PC-9 (cell line): ENCODE measurements at regions not wholly inside any gene's neighbourhood (a gene's known extent, or its start where the extent isn't known, plus 50 kb on each side); places are given as distances from the start of the nearest gene placed in this dataset.

Experiments used
- BruUV-seq: library from RNA; stranded (reverse); fragments of 400-500 nt; replicated peaks from 2 replicates; lab custom pipeline; 2021; lab: Mats Ljungman, UMichigan
- CTCF ChIA-PET: fragments of 300-600 bp; sonication (Branson Sonifier 250); formaldehyde crosslinking; loops from one replicate; lab custom pipeline; 2022; ENCODE audit warnings: antibody characterized with exemption; lab: Charles Lee
- POLR2A ChIA-PET: fragments of 300-600 bp; sonication (Branson Sonifier 250); formaldehyde crosslinking; loops from one replicate; lab custom pipeline; 2022; ENCODE audit warnings: antibody characterized with exemption; ENCODE audit not compliant: unreplicated experiment; lab: Charles Lee
- DNase-seq, 2 experiments: peaks; one replicate each; pipeline versions ENCODE4 v3.0.0 to v3.0.0-alpha.2; 2015 to 2022; ENCODE audit warnings: mixed read lengths in 1 of 2
- H2AFZ ChIP-seq: fragments of 200-600 bp; sonication (generic); 2 replicates; pipeline ENCODE4 v1.8.1; 2017; ENCODE audit warnings: antibody characterized with exemption
- H3F3A ChIP-seq: fragments of 200-600 bp; sonication (generic); 2 replicates; pipeline ENCODE4 v1.8.1; 2017; ENCODE audit warnings: antibody characterized with exemption, mild to moderate bottlenecking, low read depth; ENCODE audit not compliant: insufficient read depth
- H3K27ac ChIP-seq: fragments of 200-600 bp; sonication (generic); 2 replicates; pipeline ENCODE4 v1.6.1; 2016; ENCODE audit warnings: mixed run types
- H3K27me3 ChIP-seq: fragments of 200-600 bp; sonication (generic); 2 replicates; pipeline ENCODE4 v1.6.1; 2016; ENCODE audit warnings: low read depth, mixed run types; ENCODE audit not compliant: insufficient read depth
- H3K36me3 ChIP-seq: fragments of 200-600 bp; sonication (generic); 2 replicates; pipeline ENCODE4 v1.6.1; 2016; ENCODE audit warnings: low read depth, mixed run types
- H3K4me1 ChIP-seq: fragments of 200-600 bp; sonication (generic); replicated peaks from 2 replicates; pipeline ENCODE4 v1.6.1; 2016; ENCODE audit warnings: mixed run types; ENCODE audit not compliant: insufficient read depth
- H3K4me2 ChIP-seq: fragments of 200-600 bp; sonication (generic); 2 replicates; pipeline ENCODE4 v1.6.1; 2017; ENCODE audit warnings: mixed run types
- H3K4me3 ChIP-seq: fragments of 200-600 bp; sonication (generic); 2 replicates; pipeline ENCODE4 v1.6.1; 2016; ENCODE audit warnings: mixed run types
- H3K79me2 ChIP-seq: fragments of 200-600 bp; sonication (generic); 2 replicates; pipeline ENCODE4 v1.6.1; 2017; ENCODE audit warnings: low read depth, mixed run types
- H3K9me2 ChIP-seq: fragments of 200-600 bp; sonication (generic); 2 replicates; pipeline ENCODE4 v1.8.1; 2017; ENCODE audit warnings: mild to moderate bottlenecking; ENCODE audit not compliant: insufficient read depth
- H3K9me3 ChIP-seq: fragments of 200-600 bp; sonication (generic); 2 replicates; pipeline ENCODE4 v1.8.1; 2016; ENCODE audit warnings: low read depth; ENCODE audit not compliant: insufficient read depth
- H4K20me1 ChIP-seq: fragments of 200-600 bp; sonication (generic); 2 replicates; pipeline ENCODE4 v1.8.1; 2017; ENCODE audit not compliant: insufficient read depth
- CTCF ChIP-seq: fragments of 200-600 bp; sonication (generic); conservative IDR thresholded peaks from 2 replicates; pipeline ENCODE4 v1.6.1; 2017; ENCODE audit warnings: mixed run types, antibody characterized with exemption, mild to moderate bottlenecking, moderate library complexity
- EZH2 ChIP-seq: fragments of 200-600 bp; sonication (generic); IDR thresholded peaks from 2 replicates; pipeline ENCODE4 v1.8.0; 2017; ENCODE audit warnings: antibody characterized with exemption, low read depth
- intact Hi-C: fragments of 100-400 bp; cut with micrococcal nuclease; formaldehyde crosslinking; loops from one replicate; pipeline ENCODE4 v1.10.0; 2022; ENCODE audit not compliant: unreplicated experiment

- POLR2A ChIA-PET, result no interaction called here
- no peak for TF ChIP-seq EZH2
- TF ChIP-seq CTCF, result peak; percentile 87
These were observed 54.8 kb upstream of the SOD1 start for GRCh38 chr21:31604591-31605190.

DNA sequence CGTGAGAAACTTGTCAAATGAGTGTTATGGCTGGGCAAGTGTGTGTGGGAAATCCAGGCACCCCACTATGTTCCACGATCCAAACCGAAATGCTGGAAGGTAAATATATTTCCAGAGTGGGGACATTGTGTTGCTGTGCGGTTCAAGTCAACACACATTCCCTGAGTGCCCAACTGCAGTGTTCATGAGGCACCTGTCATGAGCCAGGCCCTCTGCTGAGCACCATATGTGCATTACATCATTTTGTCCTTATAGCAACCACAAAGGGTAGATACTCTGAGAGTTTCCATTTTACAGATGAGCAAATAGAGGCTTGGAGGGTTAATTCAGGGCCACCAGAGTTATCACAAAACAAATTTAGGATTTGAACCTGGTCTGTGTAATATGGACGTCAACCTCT is 59.9 kb upstream of the SOD1 start:
- TF ChIP-seq CTCF (no peak), EZH2 (no peak)
- H3K79me2 ChIP-seq, result no peaks in the 10 kb centered on the region
- H2AFZ ChIP-seq, result no peak overlapping the region
- no peak overlapping the region for H3K27ac ChIP-seq
- no peaks in the 10 kb centered on the region for H3K9me3 ChIP-seq
- ChIA-PET POLR2A (no interaction called here), CTCF (no interaction called here)
- H3K36me3 ChIP-seq, result no peaks in the 10 kb centered on the region
- no peaks in the 10 kb centered on the region for H3F3A ChIP-seq
- intact Hi-C loops, result no loop called here
- no TSS peak for BruUV-seq
- H4K20me1 ChIP-seq, result no peaks in the 10 kb centered on the region
- H3K9me2 ChIP-seq, result no peaks in the 10 kb centered on the region
- H3K4me3 ChIP-seq, result no peak overlapping the region
- DNase-seq, result no peak
- H3K27me3 ChIP-seq, result no peaks in the 10 kb centered on the region
- no peak overlapping the region for H3K4me2 ChIP-seq
- no peaks in the 10 kb centered on the region for H3K4me1 ChIP-seq

More at GRCh38 chr21:31604591-31605190, 54.8 kb upstream of the SOD1 start:
- H3K27me3 ChIP-seq, result no peaks in the 10 kb centered on the region
- DNase-seq, result peak; percentile 35 to 47
- CTCF ChIA-PET, result no interaction called here
- no peaks in the 10 kb centered on the region for H3K36me3 ChIP-seq
- no peak overlapping the region for H3K27ac ChIP-seq
- H3K9me2 ChIP-seq, result no peaks in the 10 kb centered on the region
- no peaks in the 10 kb centered on the region for H3K79me2 ChIP-seq
- H3K9me3 ChIP-seq, result no peaks in the 10 kb centered on the region
- intact Hi-C loops, result loop anchor here (1.0 kb wide), 2 partner anchors 406 to 506 kb away; no protein-coding TSS in a partner anchor
- H3K4me2 ChIP-seq, result no peak overlapping the region; the same call in 1 of the 2 replicates
- BruUV-seq, result no TSS peak
- H3K4me1 ChIP-seq, result no peaks in the 10 kb centered on the region; the same call in 1 of the 2 replicates
- H3K4me3 ChIP-seq, result no peak overlapping the region
- H3F3A ChIP-seq, result no peaks in the 10 kb centered on the region
- H4K20me1 ChIP-seq, result no peaks in the 10 kb centered on the region
- no peak overlapping the region for H2AFZ ChIP-seq

- no peaks in the 10 kb centered on the region for H3K79me2 ChIP-seq
- no peak for DNase-seq
- POLR2A ChIA-PET, result no interaction called here
- H3K27ac ChIP-seq, result no peak overlapping the region
- no peaks in the 10 kb centered on the region for H4K20me1 ChIP-seq
- H3F3A ChIP-seq, result no peaks in the 10 kb centered on the region
- intact Hi-C loops, result no loop called here
- TF ChIP-seq CTCF (no peak), EZH2 (no peak)
- no peaks in the 10 kb centered on the region for H3K9me2 ChIP-seq
- H3K36me3 ChIP-seq, result no peaks in the 10 kb centered on the region
- no peaks in the 10 kb centered on the region for H3K9me3 ChIP-seq
- H3K4me3 ChIP-seq, result no peak overlapping the region
- no peaks in the 10 kb centered on the region for H3K27me3 ChIP-seq
- H2AFZ ChIP-seq, result no peak overlapping the region
- H3K4me2 ChIP-seq, result no peak overlapping the region
- CTCF ChIA-PET, result no interaction called here
- no TSS peak for BruUV-seq
- H3K4me1 ChIP-seq, result no peaks in the 10 kb centered on the region
These were observed 60.5 kb upstream of the SOD1 start for GRCh38 chr21:31599013-31599412.
